Peyer's patch (tissue), 4 donors: ENCODE measurements at regions not wholly inside any gene's neighbourhood (a gene's known extent, or its start where the extent isn't known, plus 50 kb on each side); places are given as distances from the start of the nearest gene placed in this dataset.

Source experiments
- DNase-seq, 3 donors: peaks; one replicate each; pipeline ENCODE4 v3.0.0-alpha.2; 2017 to 2019
- H3K27ac ChIP-seq, 4 donors: fragments of 200-600 bp; sonication (generic); one replicate each; pipeline ENCODE4 v1.5.1; 2016 to 2019
- H3K27me3 ChIP-seq, 2 donors: fragments of 200-600 bp; sonication (generic); one replicate each; pipeline ENCODE4 v1.5.1; 2019
- H3K36me3 ChIP-seq, 3 donors: fragments of 200-600 bp; sonication (generic); one replicate each; pipeline ENCODE4 v1.5.1; 2016 to 2019
- H3K4me1 ChIP-seq, 4 donors: fragments of 200-600 bp; sonication (generic); one replicate each; pipeline ENCODE4 v1.5.1; 2016 to 2019
- H3K4me3 ChIP-seq, 4 donors: fragments of 200-600 bp; sonication (generic); 1 replicate in 3 of 4; 2 replicates in 1 of 4; pipeline ENCODE4 v1.5.1; 2016 to 2019; ENCODE audit warnings: mild to moderate bottlenecking in 1 of 4
- H3K9me3 ChIP-seq, 4 donors: fragments of 200-600 bp; sonication (generic); one replicate each; pipeline ENCODE4 v1.5.1; 2016 to 2019; ENCODE audit warnings: mild to moderate bottlenecking in 1 of 4
- CTCF ChIP-seq, 6 experiments: fragments of 450-650 bp in 4 of 6; fragments of 200-600 bp in 2 of 6; sonication (generic) in 1 of 6; IDR thresholded peaks; one replicate each; pipeline ENCODE4 v1.5.1; 2017 to 2019; ENCODE audit warnings: antibody characterized with exemption in 6 of 6, mild to moderate bottlenecking in 3 of 6, moderate library complexity in 1 of 6
- POLR2A ChIP-seq, 2 donors: fragments of 450-650 bp; IDR thresholded peaks; one replicate each; pipeline ENCODE4 v1.5.1; 2017; ENCODE audit warnings: antibody characterized with exemption in 2 of 2, mild to moderate bottlenecking in 2 of 2, moderate library complexity in 2 of 2

- DNase-seq = peak in 1 of 3 donors; percentile 23
- no peak overlapping the region for H3K4me3 ChIP-seq
- no peaks in the 10 kb centered on the region for H3K4me1 ChIP-seq
- no peaks in the 10 kb centered on the region for H3K36me3 ChIP-seq
- no peaks in the 10 kb centered on the region for H3K27me3 ChIP-seq
- TF ChIP-seq POLR2A (IDR thresholded peaks at IDR 0.05) (no peak), CTCF (IDR thresholded peaks at IDR 0.05) (no peak)
- H3K27ac ChIP-seq = no peak overlapping the region
- no peaks in the 10 kb centered on the region for H3K9me3 ChIP-seq
Measured at GRCh38 chr19:30303131-30303654, 69.0 kb upstream of the ZNF536 start.

- Histone ChIP-seq H3K4me3 (no peak overlapping the region), H3K4me1 (no peaks in the 10 kb centered on the region), H3K27ac (no peak overlapping the region), H3K9me3 (no peaks in the 10 kb centered on the region), H3K27me3 (no peaks in the 10 kb centered on the region), H3K36me3 (no peaks in the 10 kb centered on the region)
- TF ChIP-seq CTCF (IDR thresholded peaks at IDR 0.05) = no peak
- no peak for TF ChIP-seq POLR2A (IDR thresholded peaks at IDR 0.05)
- peak in 1 of 3 donors; percentile 29 for DNase-seq
Measured at GRCh38 chr19:30304540-30304939, 67.6 kb upstream of the ZNF536 start.

GRCh38 chr19:30305346-30306060 lies 66.7 kb upstream of the ZNF536 start:
- no peaks in the 10 kb centered on the region for H3K4me1 ChIP-seq
- TF ChIP-seq CTCF (IDR thresholded peaks at IDR 0.05) = no peak
- TF ChIP-seq POLR2A (IDR thresholded peaks at IDR 0.05) = no peak
- no peaks in the 10 kb centered on the region for H3K9me3 ChIP-seq
- no peak overlapping the region for H3K4me3 ChIP-seq
- H3K27me3 ChIP-seq = no peaks in the 10 kb centered on the region
- no peaks in the 10 kb centered on the region for H3K36me3 ChIP-seq
- H3K27ac ChIP-seq = no peak overlapping the region
- no peak for DNase-seq

GRCh38 chr19:30307191-30307974 lies 64.8 kb upstream of the ZNF536 start:
- Histone ChIP-seq H3K4me3 (no peak overlapping the region), H3K36me3 (no peaks in the 10 kb centered on the region), H3K27me3 (no peaks in the 10 kb centered on the region), H3K4me1 (no peaks in the 10 kb centered on the region), H3K9me3 (no peaks in the 10 kb centered on the region), H3K27ac (no peak overlapping the region)
- TF ChIP-seq CTCF (IDR thresholded peaks at IDR 0.05) = no peak
- TF ChIP-seq POLR2A (IDR thresholded peaks at IDR 0.05) = no peak
- DNase-seq = no peak

GRCh38 chr19:30309176-30309575 lies 63.0 kb upstream of the ZNF536 start:
- TF ChIP-seq CTCF (IDR thresholded peaks at IDR 0.05) = no peak
- TF ChIP-seq POLR2A (IDR thresholded peaks at IDR 0.05) = no peak

More at GRCh38 chr19:30309176-30309575, 63.0 kb upstream of the ZNF536 start:
- Histone ChIP-seq H3K27ac (no peak overlapping the region), H3K27me3 (no peaks in the 10 kb centered on the region), H3K4me3 (no peak overlapping the region), H3K9me3 (no peaks in the 10 kb centered on the region), H3K36me3 (no peaks in the 10 kb centered on the region), H3K4me1 (no peaks in the 10 kb centered on the region)
- no peak for DNase-seq
